Stimulated activated CD8-positive, alpha-beta memory T cell treated with anti-CD3 and anti-CD28 coated beads, Interleukin-15, amount 100 ng/mL, for 24 hours (primary cell): ENCODE measurements at regions not wholly inside any gene's neighbourhood (a gene's known extent, or its start where the extent isn't known, plus 50 kb on each side); places are given as distances from the start of the nearest gene placed in this dataset.
"Not testable (repeated sequence)": the region's sequence is repeated elsewhere in the genome, so short reads cannot be mapped to it uniquely, and the experiment has no call there.

Experiments used
- DNase-seq: peaks from one replicate; pipeline ENCODE4 v3.0.0-alpha.2; 2020; ENCODE audit warnings: low read depth

- DNase-seq, result no peak
These were observed 234.5 kb downstream of the TFAP2A start for GRCh38 chr6:10180138-10181074.

GRCh38 chr6:10177704-10178103 lies 237.2 kb downstream of the TFAP2A start:
- no peak for DNase-seq

- no peak for DNase-seq
These were observed 239.5 kb downstream of the TFAP2A start for GRCh38 chr6:10175362-10175761.

- DNase-seq, result no peak
These were observed 240.1 kb downstream of the TFAP2A start for GRCh38 chr6:10174761-10175160.

GRCh38 chr6:10174056-10174455 lies 240.8 kb downstream of the TFAP2A start:
- DNase-seq, result no peak

- DNase-seq, result not testable (repeated sequence)
These were observed 243.2 kb downstream of the TFAP2A start for GRCh38 chr6:10171706-10172105.

GRCh38 chr6:10170816-10171215 lies 244.1 kb downstream of the TFAP2A start:
- no peak for DNase-seq

- DNase-seq, result no peak
These were observed 248.8 kb downstream of the TFAP2A start for GRCh38 chr6:10166031-10166430.

- DNase-seq, result no peak
These were observed 251.5 kb downstream of the TFAP2A start for GRCh38 chr6:10163203-10163962.

GRCh38 chr6:10156875-10157274 lies 258.0 kb downstream of the TFAP2A start:
- no peak for DNase-seq

GRCh38 chr6:10154251-10154650 lies 260.6 kb downstream of the TFAP2A start:
- no peak for DNase-seq

- DNase-seq, result no peak
These were observed 263.5 kb downstream of the TFAP2A start for GRCh38 chr6:10151144-10151915.

GRCh38 chr6:10149603-10150002 lies 265.3 kb downstream of the TFAP2A start:
- DNase-seq, result no peak

GRCh38 chr6:10146715-10147451 lies 268.0 kb downstream of the TFAP2A start:
- no peak for DNase-seq

GRCh38 chr6:10144772-10145171 lies 270.1 kb downstream of the TFAP2A start:
- no peak for DNase-seq

- DNase-seq, result no peak
These were observed 273.0 kb downstream of the TFAP2A start for GRCh38 chr6:10141746-10142443.

- DNase-seq, result no peak
These were observed 274.1 kb downstream of the TFAP2A start for GRCh38 chr6:10140824-10141223.

GRCh38 chr6:10140136-10140535 lies 274.7 kb downstream of the TFAP2A start:
- DNase-seq, result no peak

- DNase-seq, result no peak
These were observed 276.0 kb downstream of the TFAP2A start for GRCh38 chr6:10138917-10139316.

- DNase-seq, result no peak
These were observed 278.2 kb downstream of the TFAP2A start for GRCh38 chr6:10136636-10137035.

GRCh38 chr6:10134185-10134584 lies 280.7 kb downstream of the TFAP2A start:
- not testable (repeated sequence) for DNase-seq
